Lung (tissue), 11 donors: ENCODE measurements at regions not wholly inside any gene's neighbourhood (a gene's known extent, or its start where the extent isn't known, plus 50 kb on each side); places are given as distances from the start of the nearest gene placed in this dataset.

Source experiments
- ATAC-seq: fragments of 200-7000 bp; cut with Tn5 transposase; one replicate; pipeline ENCODE4 v1.9.1; 2020; ENCODE audit warnings: moderate number of reproducible peaks; ENCODE audit not compliant: insufficient read depth, low FRiP score
- DNase-seq, 3 donors: peaks; one replicate each; pipeline ENCODE4 v3.0.0-alpha.2; 2013 to 2017
- H3K27ac ChIP-seq, 2 donors: one replicate each; pipeline ENCODE4 v1.5.1; 2013; ENCODE audit warnings: mild to moderate bottlenecking in 2 of 2, moderate library complexity in 2 of 2, control low read depth in 1 of 2, inconsistent platforms in 1 of 2, low read depth in 1 of 2, low read length in 1 of 2
- H3K27me3 ChIP-seq, 3 donors: one replicate each; pipeline ENCODE4 v1.5.1; 2013; ENCODE audit warnings: low read length in 2 of 3; ENCODE audit not compliant: control insufficient read depth in 3 of 3, insufficient read depth in 3 of 3
- H3K36me3 ChIP-seq, 4 donors: one replicate each; pipeline ENCODE4 v1.5.1; 2013; ENCODE audit warnings: low read length in 4 of 4, mild to moderate bottlenecking in 1 of 4, moderate library complexity in 1 of 4; ENCODE audit not compliant: control insufficient read depth in 4 of 4, insufficient read depth in 4 of 4
- H3K4me1 ChIP-seq, 5 donors: one replicate each; pipeline ENCODE4 v1.5.1; 2013; ENCODE audit warnings: low read length in 5 of 5, mild to moderate bottlenecking in 2 of 5, moderate library complexity in 1 of 5; ENCODE audit not compliant: control insufficient read depth in 5 of 5, insufficient read depth in 5 of 5
- H3K4me3 ChIP-seq: one replicate; pipeline ENCODE4 v1.5.1; 2013; ENCODE audit warnings: mild to moderate bottlenecking, control low read depth, moderate library complexity
- H3K9ac ChIP-seq, 2 donors: one replicate each; pipeline ENCODE4 v1.5.1; 2013; ENCODE audit warnings: low read length in 2 of 2, control low read depth in 1 of 2; ENCODE audit not compliant: insufficient read depth in 1 of 2
- H3K9me3 ChIP-seq, 4 donors: one replicate each; pipeline ENCODE4 v1.5.1; 2013; ENCODE audit warnings: low read length in 3 of 4, mild to moderate bottlenecking in 1 of 4, moderate library complexity in 1 of 4; ENCODE audit not compliant: control insufficient read depth in 4 of 4, insufficient read depth in 3 of 4
- WGBS, 2 donors: extraction: QIAGEN DNeasy Blood & Tissue Kit; methylation state at CpG; one replicate each; pipeline ENCODE4 v1.1.7; 2013; 5-methylcytosine and 5-hydroxymethylcytosine counted together
- TF ChIP-seq, protein P1 (sequence below): IDR thresholded peaks from 2 replicates; pipeline ENCODE4 v1.5.1; 2012; ENCODE audit warnings: mild to moderate bottlenecking; ENCODE audit errors: control extremely low read depth, extremely low read depth
- donor health status: control.
- donor health status: control.
- donor health status: Bipolar disorder and iron deficiency.
- donor health status: healthy.
- donor health status: DM: yes; HTN: yes; CAD: no.

DNA sequence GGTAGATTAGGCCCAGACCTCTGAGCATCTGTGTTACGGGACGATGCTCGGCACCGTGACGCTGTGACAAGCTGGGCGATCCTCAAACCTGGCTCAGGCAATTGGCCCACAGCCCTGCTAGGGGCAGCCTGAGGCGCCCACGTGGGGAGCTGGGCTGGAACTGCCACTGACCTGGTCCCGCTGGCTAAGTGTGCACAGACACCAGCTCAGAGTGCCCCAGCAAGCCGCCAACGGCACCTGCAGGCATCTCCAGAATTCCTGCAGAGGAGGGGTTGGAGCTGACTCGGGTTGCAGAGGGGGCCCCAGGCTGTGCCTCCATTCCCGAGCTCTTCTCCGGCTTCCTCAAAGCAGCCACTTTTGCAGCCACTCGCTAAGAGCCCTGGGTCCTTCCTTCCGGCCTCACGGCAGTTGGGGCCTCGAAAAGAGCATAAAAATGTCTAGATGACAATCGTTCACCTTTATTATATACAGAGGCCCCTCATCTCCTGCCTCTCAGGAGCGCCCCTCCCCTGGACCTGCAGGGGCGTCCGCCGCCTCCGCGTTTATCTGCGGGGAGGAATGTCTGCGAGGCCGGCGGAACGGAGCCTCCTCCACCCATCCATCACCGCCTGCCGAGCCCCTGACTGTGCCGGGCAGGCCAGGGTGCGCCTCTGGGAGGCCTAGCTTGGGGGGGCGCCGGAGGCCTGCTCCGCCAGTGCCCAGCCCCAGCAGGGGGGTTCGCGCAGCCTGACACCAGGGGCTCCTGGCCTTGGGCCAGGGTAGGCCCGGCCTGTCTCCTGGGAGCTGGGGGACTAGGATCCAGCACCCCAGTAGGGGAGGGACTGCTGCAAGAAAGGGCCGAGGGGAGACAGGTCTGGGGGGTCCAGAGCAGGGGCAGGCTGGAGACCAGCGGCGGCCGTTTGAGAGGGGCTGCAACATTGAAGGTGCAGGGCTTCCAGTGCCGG is 144.9 kb downstream of the BARX1 start:
- H3K9ac ChIP-seq, result no peak overlapping the region
- H3K27ac ChIP-seq, result no peak overlapping the region
- no peaks in the 10 kb centered on the region for H3K36me3 ChIP-seq
- H3K4me3 ChIP-seq, result no peak overlapping the region
- ATAC-seq, result no peak
- peaks cover 0 to 9% (median 0%) of the 10 kb centered on the region in 4 donors for H3K9me3 ChIP-seq
- DNase-seq, result peak in 1 of 3 donors; percentile 27
- H3K27me3 ChIP-seq, result peaks cover 0 to 5% (median 2%) of the 10 kb centered on the region in 3 donors
- WGBS, 2 donors, result 47 to 59% methylated on average over 45 of the region's 45 CpGs
- H3K4me1 ChIP-seq, result peaks cover 0 to 11% (median 0%) of the 10 kb centered on the region in 5 donors
- TF ChIP-seq, protein P1, sequence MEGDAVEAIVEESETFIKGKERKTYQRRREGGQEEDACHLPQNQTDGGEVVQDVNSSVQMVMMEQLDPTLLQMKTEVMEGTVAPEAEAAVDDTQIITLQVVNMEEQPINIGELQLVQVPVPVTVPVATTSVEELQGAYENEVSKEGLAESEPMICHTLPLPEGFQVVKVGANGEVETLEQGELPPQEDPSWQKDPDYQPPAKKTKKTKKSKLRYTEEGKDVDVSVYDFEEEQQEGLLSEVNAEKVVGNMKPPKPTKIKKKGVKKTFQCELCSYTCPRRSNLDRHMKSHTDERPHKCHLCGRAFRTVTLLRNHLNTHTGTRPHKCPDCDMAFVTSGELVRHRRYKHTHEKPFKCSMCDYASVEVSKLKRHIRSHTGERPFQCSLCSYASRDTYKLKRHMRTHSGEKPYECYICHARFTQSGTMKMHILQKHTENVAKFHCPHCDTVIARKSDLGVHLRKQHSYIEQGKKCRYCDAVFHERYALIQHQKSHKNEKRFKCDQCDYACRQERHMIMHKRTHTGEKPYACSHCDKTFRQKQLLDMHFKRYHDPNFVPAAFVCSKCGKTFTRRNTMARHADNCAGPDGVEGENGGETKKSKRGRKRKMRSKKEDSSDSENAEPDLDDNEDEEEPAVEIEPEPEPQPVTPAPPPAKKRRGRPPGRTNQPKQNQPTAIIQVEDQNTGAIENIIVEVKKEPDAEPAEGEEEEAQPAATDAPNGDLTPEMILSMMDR, result no peak

GRCh38 chr9:93809204-93809940 is 145.8 kb downstream of the BARX1 start:
- Histone ChIP-seq H3K4me1 (peaks cover 0 to 11% (median 0%) of the 10 kb centered on the region in 5 donors), H3K27me3 (peaks cover 0 to 5% (median 2%) of the 10 kb centered on the region in 3 donors), H3K27ac (no peak overlapping the region), H3K9ac (no peak overlapping the region), H3K4me3 (no peak overlapping the region), H3K9me3 (peaks cover 0 to 9% (median 0%) of the 10 kb centered on the region in 4 donors), H3K36me3 (no peaks in the 10 kb centered on the region)
- ATAC-seq (no peak), DNase-seq (no peak)
- WGBS, 2 donors, result 87 to 90% methylated on average over 11 to 12 of the region's 12 CpGs
- TF ChIP-seq, protein P1, result no peak

DNA sequence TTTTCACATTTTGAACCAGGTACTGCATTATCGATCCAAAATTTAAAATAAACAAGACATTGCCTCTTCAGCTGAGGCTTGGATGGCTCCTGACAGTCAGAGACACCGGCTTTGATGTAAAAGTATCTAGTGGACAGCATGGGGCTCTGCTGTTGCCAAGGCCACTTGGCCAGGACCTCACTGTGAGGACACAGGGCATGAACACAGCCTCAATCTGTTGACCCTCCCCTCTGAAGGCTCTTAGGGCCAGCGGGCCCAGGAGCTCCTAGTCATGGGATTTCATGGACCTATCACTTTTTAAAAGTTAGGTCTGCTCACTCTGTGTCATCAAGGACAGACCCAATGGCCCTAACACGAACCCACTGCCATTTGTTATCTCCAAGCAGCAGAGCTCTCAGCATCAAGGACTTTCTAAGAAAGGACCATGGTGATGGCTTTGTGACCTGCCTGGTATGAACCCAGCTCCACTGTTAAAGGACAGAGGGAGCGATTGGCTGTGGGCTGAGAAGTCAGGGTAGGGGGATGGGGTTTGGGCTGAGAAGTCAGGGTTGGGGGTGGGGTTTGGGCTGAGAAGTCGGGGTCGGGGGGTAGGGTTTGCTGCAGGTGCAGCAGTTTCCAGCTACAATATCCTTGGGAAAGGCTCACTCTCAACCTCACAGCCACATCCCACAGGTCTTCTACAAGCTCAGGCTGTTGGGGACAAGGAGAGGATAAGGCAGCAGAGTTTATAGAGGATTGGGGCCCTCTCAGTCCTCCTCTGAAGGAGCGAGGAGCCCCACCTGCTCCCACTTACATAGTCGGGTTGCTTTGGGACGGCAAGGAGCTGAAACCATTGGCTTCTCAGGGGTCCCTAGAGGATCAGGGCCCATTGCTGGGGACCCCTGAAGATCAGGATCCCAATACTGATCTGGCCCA is 146.8 kb downstream of the BARX1 start:
- WGBS, 2 donors, result 80 to 88% methylated on average over 10 of the region's 10 CpGs
- Histone ChIP-seq H3K9me3 (peaks cover 0 to 6% (median 0%) of the 10 kb centered on the region in 4 donors), H3K4me1 (peaks cover 0 to 11% (median 0%) of the 10 kb centered on the region in 5 donors), H3K4me3 (no peak overlapping the region), H3K27me3 (peaks cover 0 to 4% (median 2%) of the 10 kb centered on the region in 3 donors), H3K36me3 (no peaks in the 10 kb centered on the region), H3K27ac (no peak overlapping the region), H3K9ac (no peak overlapping the region)
- TF ChIP-seq, protein P1, result no peak
- DNase-seq (no peak), ATAC-seq (no peak)
